ENCODE measurements at regions not wholly inside any gene's neighbourhood (a gene's known extent, or its start where the extent isn't known, plus 50 kb on each side); places are given as distances from the start of the nearest gene placed in this dataset.
"Not testable (repeated sequence)": the region's sequence is repeated elsewhere in the genome, so short reads cannot be mapped to it uniquely, and the experiment has no call there.

DNA sequence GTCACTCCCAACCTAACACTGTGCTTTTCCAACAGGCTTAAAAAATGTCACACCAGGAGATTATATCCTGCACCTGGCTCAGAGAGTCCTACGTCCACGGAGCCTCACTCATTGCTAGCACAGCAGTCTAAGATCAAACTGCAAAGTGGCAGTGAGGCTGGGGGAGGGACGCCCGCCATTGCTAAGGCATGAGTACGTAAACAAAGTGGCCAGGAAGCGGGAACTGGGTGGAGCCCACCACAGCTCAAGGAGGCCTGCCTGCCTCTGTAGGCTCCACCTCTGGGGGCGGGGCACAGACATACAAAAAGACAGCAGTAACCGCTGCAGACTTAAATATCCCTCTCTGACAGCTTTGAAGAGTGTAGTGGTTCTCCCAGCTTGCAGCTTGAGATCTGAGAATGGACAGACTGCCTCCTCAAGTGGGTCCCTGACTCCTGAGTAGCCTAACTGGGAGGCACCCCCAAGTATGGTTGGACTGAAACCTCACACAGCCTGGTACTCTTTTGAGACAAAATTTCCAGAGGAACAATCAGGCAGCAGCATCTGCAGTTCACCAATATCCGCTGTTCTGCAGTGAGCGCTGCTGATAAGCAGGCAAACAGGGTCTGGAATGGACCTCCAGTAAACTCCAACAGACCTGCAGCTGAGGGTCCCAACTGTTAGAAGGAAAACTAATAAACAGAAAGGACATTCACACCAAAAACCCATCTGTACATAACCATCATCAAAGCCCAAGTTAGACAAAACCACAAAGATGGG lies 2986.4 kb upstream of the OR11H1 start:
- TF ChIP-seq, protein P1, sequence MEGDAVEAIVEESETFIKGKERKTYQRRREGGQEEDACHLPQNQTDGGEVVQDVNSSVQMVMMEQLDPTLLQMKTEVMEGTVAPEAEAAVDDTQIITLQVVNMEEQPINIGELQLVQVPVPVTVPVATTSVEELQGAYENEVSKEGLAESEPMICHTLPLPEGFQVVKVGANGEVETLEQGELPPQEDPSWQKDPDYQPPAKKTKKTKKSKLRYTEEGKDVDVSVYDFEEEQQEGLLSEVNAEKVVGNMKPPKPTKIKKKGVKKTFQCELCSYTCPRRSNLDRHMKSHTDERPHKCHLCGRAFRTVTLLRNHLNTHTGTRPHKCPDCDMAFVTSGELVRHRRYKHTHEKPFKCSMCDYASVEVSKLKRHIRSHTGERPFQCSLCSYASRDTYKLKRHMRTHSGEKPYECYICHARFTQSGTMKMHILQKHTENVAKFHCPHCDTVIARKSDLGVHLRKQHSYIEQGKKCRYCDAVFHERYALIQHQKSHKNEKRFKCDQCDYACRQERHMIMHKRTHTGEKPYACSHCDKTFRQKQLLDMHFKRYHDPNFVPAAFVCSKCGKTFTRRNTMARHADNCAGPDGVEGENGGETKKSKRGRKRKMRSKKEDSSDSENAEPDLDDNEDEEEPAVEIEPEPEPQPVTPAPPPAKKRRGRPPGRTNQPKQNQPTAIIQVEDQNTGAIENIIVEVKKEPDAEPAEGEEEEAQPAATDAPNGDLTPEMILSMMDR (IDR thresholded peaks at IDR 0.05), result not testable (repeated sequence)
- not testable (repeated sequence) for TF ChIP-seq POLR2A, EP300 (IDR thresholded peaks at IDR 0.05)
